K562 (cell line): ENCODE measurements at regions not wholly inside any gene's neighbourhood (a gene's known extent, or its start where the extent isn't known, plus 50 kb on each side); places are given as distances from the start of the nearest gene placed in this dataset.

Experiments
- ATAC-seq: fragments of 200-7000 bp; cut with Tn5 transposase; 3 replicates; pipeline ENCODE4 v1.9.1; 2020; ENCODE audit warnings: moderate library complexity
- BruUV-seq: library from RNA; stranded (reverse); fragments of 400-500 nt; replicated peaks from 2 replicates; lab custom pipeline; 2021; lab: Mats Ljungman, UMichigan
- CTCF ChIA-PET: fragments of 300-600 bp; formaldehyde crosslinking; extraction: SDS; loops from one replicate; lab custom pipeline; 2021; ENCODE audit warnings: low intra/inter-chr PET ratio; lab: Yijun Ruan, JAX
- POLR2A ChIA-PET: fragments of 300-600, 350-650 bp; sonication (Branson Sonifier 250); formaldehyde crosslinking; extraction: SDS; loops from one replicate; lab custom pipeline; 2021; ENCODE audit warnings: antibody characterized with exemption, inconsistent platforms; lab: Yijun Ruan, JAX
- DNase-seq, 4 experiments: peaks; one replicate each; pipeline versions ENCODE4 v3.0.0 to v3.0.0-alpha.2; 2011 to 2018; ENCODE audit warnings: low spot score in 3 of 4, mixed read lengths in 3 of 4; ENCODE audit errors: extremely low read depth in 1 of 4
- FAIRE-seq: peaks from 2 replicates; lab custom pipeline; 2011; peaks lifted over from hg19 to GRCh38; lab: Jason Lieb, UNC
- H2AFZ ChIP-seq: 2 replicates; pipeline ENCODE4 v1.6.0; 2011; ENCODE audit warnings: low read depth, low read length, control low read depth, inconsistent platforms
- H3K27ac ChIP-seq: fragments of 200-600 bp; 3 replicates; pipeline ENCODE4 v1.8.0; 2011; ENCODE audit warnings: low read depth, mild to moderate bottlenecking, control low read depth, inconsistent platforms, low read length, moderate library complexity, mixed read lengths; ENCODE audit errors: extremely low read depth
- H3K27me3 ChIP-seq, 2 experiments: fragments of 300-600 bp in 1 of 2; 2 replicates in 1 of 2; 3 replicates in 1 of 2; pipeline versions ENCODE4 v1.6.0 to v1.8.0; 2011; ENCODE audit warnings: inconsistent platforms in 2 of 2, low read length in 2 of 2, mild to moderate bottlenecking in 1 of 2, mixed read lengths in 1 of 2, moderate library complexity in 1 of 2; ENCODE audit not compliant: control insufficient read depth in 2 of 2, insufficient read depth in 2 of 2
- H3K36me3 ChIP-seq: fragments of 300-600 bp; 3 replicates; pipeline ENCODE4 v1.8.0; 2011; ENCODE audit warnings: mild to moderate bottlenecking, low read length, inconsistent platforms; ENCODE audit not compliant: control insufficient read depth, insufficient read depth
- H3K4me1 ChIP-seq, 2 experiments: fragments of 200-600 bp in 1 of 2; replicated peaks in 1 of 2; 2 replicates in 1 of 2; 3 replicates in 1 of 2; pipeline versions ENCODE4 v1.5.1 to v1.8.0; 2011; ENCODE audit warnings: inconsistent platforms in 2 of 2, low read length in 2 of 2, mild to moderate bottlenecking in 1 of 2, mixed read lengths in 1 of 2, moderate library complexity in 1 of 2; ENCODE audit not compliant: control insufficient read depth in 2 of 2, insufficient read depth in 2 of 2
- H3K4me2 ChIP-seq: 2 replicates; pipeline ENCODE4 v1.6.1; 2011; ENCODE audit warnings: low read length, control low read depth, inconsistent platforms, mixed read lengths; ENCODE audit not compliant: insufficient read depth
- H3K4me3 ChIP-seq: fragments of 200-600 bp; sonication (generic), shearing (Covaris generic); 2 replicates; pipeline ENCODE4 v1.5.1; 2016; ENCODE audit warnings: control low read depth, inconsistent platforms
- H3K79me2 ChIP-seq: fragments of 200-600 bp; 3 replicates; pipeline ENCODE4 v1.8.0; 2011; ENCODE audit warnings: low read length, inconsistent platforms; ENCODE audit not compliant: control insufficient read depth, insufficient read depth
- H3K9ac ChIP-seq, 2 experiments: 2 replicates each; pipeline versions ENCODE4 v1.6.0 to v1.6.1; 2011; ENCODE audit warnings: low read depth in 2 of 2, low read length in 2 of 2, control low read depth in 1 of 2, inconsistent platforms in 1 of 2, mild to moderate bottlenecking in 1 of 2, mixed read lengths in 1 of 2; ENCODE audit not compliant: insufficient read depth in 1 of 2
- H3K9me1 ChIP-seq: one replicate; pipeline ENCODE4 v1.6.0; 2011; ENCODE audit warnings: inconsistent platforms, mild to moderate bottlenecking, low read length, moderate library complexity; ENCODE audit not compliant: control insufficient read depth, insufficient read depth
- H3K9me3 ChIP-seq: replicated peaks from 2 replicates; pipeline ENCODE4 v1.5.1; 2011; ENCODE audit warnings: low read depth, low read length, inconsistent platforms; ENCODE audit not compliant: control insufficient read depth, insufficient read depth
- H4K20me1 ChIP-seq: replicated peaks from 2 replicates; pipeline ENCODE4 v1.6.1; 2011; ENCODE audit warnings: low read length, inconsistent platforms, mixed read lengths; ENCODE audit not compliant: control insufficient read depth, insufficient read depth
- ILK ChIP-seq: fragments of 450-650 bp; IDR thresholded peaks from 2 replicates; pipeline ENCODE4 v1.6.1; 2016; ENCODE audit warnings: missing genetic modification characterization, low read depth, mild to moderate bottlenecking, missing compliant biosample characterization, moderate library complexity, borderline replicate concordance
- PHF21A ChIP-seq: fragments of 450-650 bp; IDR thresholded peaks from 2 replicates; pipeline ENCODE4 v1.6.1; 2017; ENCODE audit warnings: low read depth, borderline replicate concordance
- ZNF143 ChIP-seq: sonication (generic); formaldehyde crosslinking; IDR thresholded peaks from 2 replicates; pipeline ENCODE4 v1.9.0; 2022; ENCODE audit warnings: mild to moderate bottlenecking, missing genetic modification reagents
- ZNF184 ChIP-seq: sonication (generic); formaldehyde crosslinking; IDR thresholded peaks from 2 replicates; pipeline ENCODE4 v1.5.0; 2020; ENCODE audit warnings: missing genetic modification reagents
- ZNF668 ChIP-seq: fragments of 250-450 bp; sonication (Bioruptor Pico); IDR thresholded peaks from 2 replicates; pipeline ENCODE4 v1.8.0; 2022; ENCODE audit warnings: mild to moderate bottlenecking, inconsistent platforms
- WGBS: fragments of 100-300 bp; shearing (Covaris generic); methylation state at CpG from one replicate; pipeline ENCODE4 v1.1.6; 2016; ENCODE audit warnings: low coverage, mixed read lengths; ENCODE audit not compliant: insufficient coverage; ENCODE audit errors: missing lambda C conversion rate; 5-methylcytosine and 5-hydroxymethylcytosine counted together
- in situ Hi-C: fragments of 300-500 bp; cut with MboI; formaldehyde crosslinking; loops from 4 replicates; pipeline ENCODE4 v1.15.0; 2018; ENCODE audit warnings: inconsistent platforms, mixed read lengths
- intact Hi-C: fragments of 100-400 bp; cut with micrococcal nuclease; formaldehyde crosslinking; loops from 2 replicates; pipeline ENCODE4 v1.14.2; 2022
- TF ChIP-seq, protein P1 (sequence below), 2 experiments: fragments of 250-450 bp in 1 of 2; fragments of 450-650 bp in 1 of 2; sonication (Bioruptor Pico) in 1 of 2; IDR thresholded peaks; 2 replicates each; pipeline versions ENCODE4 v1.6.1 to v1.8.0; 2016 to 2021; ENCODE audit warnings: mild to moderate bottlenecking in 2 of 2, moderate library complexity in 2 of 2, missing compliant biosample characterization in 1 of 2, missing genetic modification characterization in 1 of 2
- TF ChIP-seq, protein P2 (sequence below): fragments of 450-650 bp; formaldehyde crosslinking; IDR thresholded peaks from 2 replicates; pipeline ENCODE4 v1.4.0; 2020; ENCODE audit warnings: mild to moderate bottlenecking, moderate library complexity
- TF ChIP-seq, protein P3 (sequence below): sonication (generic); formaldehyde crosslinking; IDR thresholded peaks from 2 replicates; pipeline ENCODE4 v1.8.0; 2022; ENCODE audit warnings: mild to moderate bottlenecking, missing genetic modification reagents
- TF ChIP-seq, protein P4 (sequence below): sonication (generic); formaldehyde crosslinking; IDR thresholded peaks from 2 replicates; pipeline ENCODE4 v1.5.0; 2020; ENCODE audit warnings: missing genetic modification reagents
- TF ChIP-seq, protein P5 (sequence below): fragments of 250-450 bp; sonication (Bioruptor Pico); IDR thresholded peaks from 2 replicates; pipeline ENCODE4 v1.4.0; 2020; ENCODE audit warnings: mild to moderate bottlenecking, moderate library complexity

DNA sequence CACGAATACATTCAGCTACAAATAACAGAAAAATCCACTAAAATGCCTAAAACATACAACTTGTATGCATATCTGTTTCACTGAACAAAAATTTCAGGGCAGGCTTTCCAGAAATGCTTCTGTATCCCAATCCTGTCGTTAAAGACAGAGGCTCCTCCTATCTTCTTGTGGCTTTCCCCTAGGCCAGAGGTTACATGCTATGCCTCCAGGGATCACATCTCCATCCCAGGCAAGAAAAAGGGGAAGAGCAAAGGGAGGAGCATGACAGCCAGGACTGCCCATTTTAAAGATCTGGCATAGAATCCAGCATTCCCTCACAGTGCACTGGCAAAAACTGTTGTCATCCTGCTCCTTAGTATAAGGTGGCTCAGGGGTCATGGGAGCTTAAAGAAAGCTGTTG is 268.7 kb upstream of the SETBP1 start:
- WGBS, result 0% methylated on average over 1 of the region's 2 CpGs

More for the DNA sequence above, 268.7 kb upstream of the SETBP1 start:
- FAIRE-seq (no peak), ATAC-seq (no peak), DNase-seq (no peak)
- TF ChIP-seq, protein P1, sequence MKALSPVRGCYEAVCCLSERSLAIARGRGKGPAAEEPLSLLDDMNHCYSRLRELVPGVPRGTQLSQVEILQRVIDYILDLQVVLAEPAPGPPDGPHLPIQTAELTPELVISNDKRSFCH (CRISPR knock-in tag; IDR thresholded peaks at IDR 0.05), result no peak
- TF ChIP-seq, protein P1 (tag; IDR thresholded peaks at IDR 0.05), result no peak
- no peak for TF ChIP-seq ZNF143 (CRISPR knock-in tag)
- TF ChIP-seq, protein P2, sequence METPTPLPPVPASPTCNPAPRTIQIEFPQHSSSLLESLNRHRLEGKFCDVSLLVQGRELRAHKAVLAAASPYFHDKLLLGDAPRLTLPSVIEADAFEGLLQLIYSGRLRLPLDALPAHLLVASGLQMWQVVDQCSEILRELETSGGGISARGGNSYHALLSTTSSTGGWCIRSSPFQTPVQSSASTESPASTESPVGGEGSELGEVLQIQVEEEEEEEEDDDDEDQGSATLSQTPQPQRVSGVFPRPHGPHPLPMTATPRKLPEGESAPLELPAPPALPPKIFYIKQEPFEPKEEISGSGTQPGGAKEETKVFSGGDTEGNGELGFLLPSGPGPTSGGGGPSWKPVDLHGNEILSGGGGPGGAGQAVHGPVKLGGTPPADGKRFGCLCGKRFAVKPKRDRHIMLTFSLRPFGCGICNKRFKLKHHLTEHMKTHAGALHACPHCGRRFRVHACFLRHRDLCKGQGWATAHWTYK (CRISPR knock-in tag), result no peak
- TF ChIP-seq, protein P3, sequence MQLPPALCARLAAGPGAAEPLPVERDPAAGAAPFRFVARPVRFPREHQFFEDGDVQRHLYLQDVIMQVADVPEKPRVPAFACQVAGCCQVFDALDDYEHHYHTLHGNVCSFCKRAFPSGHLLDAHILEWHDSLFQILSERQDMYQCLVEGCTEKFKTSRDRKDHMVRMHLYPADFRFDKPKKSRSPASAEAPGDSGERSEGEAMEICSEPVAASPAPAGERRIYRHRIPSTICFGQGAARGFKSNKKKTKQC, result no peak
- no peak for TF ChIP-seq ZNF184 (CRISPR knock-in tag)
- TF ChIP-seq ZNF668 (CRISPR knock-in tag), result no peak
- TF ChIP-seq, protein P4, sequence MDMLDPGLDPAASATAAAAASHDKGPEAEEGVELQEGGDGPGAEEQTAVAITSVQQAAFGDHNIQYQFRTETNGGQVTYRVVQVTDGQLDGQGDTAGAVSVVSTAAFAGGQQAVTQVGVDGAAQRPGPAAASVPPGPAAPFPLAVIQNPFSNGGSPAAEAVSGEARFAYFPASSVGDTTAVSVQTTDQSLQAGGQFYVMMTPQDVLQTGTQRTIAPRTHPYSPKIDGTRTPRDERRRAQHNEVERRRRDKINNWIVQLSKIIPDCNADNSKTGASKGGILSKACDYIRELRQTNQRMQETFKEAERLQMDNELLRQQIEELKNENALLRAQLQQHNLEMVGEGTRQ, result no peak
- no peak for TF ChIP-seq ILK (tag)
- TF ChIP-seq, protein P5, sequence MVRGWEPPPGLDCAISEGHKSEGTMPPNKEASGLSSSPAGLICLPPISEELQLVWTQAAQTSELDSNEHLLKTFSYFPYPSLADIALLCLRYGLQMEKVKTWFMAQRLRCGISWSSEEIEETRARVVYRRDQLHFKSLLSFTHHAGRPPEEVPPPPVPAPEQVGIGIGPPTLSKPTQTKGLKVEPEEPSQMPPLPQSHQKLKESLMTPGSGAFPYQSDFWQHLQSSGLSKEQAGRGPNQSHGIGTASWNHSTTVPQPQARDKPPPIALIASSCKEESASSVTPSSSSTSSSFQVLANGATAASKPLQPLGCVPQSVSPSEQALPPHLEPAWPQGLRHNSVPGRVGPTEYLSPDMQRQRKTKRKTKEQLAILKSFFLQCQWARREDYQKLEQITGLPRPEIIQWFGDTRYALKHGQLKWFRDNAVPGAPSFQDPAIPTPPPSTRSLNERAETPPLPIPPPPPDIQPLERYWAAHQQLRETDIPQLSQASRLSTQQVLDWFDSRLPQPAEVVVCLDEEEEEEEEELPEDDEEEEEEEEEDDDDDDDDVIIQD (CRISPR knock-in tag), result no peak
- TF ChIP-seq PHF21A, result no peak
- Histone ChIP-seq H3K27ac (no peak overlapping the region), H3K4me2 (no peak overlapping the region), H3K9me1 (no peaks in the 10 kb centered on the region), H3K27me3 (no peaks in the 10 kb centered on the region), H2AFZ (no peak overlapping the region), H3K79me2 (no peaks in the 10 kb centered on the region), H3K9me3 (no peaks in the 10 kb centered on the region), H4K20me1 (no peaks in the 10 kb centered on the region), H3K36me3 (no peaks in the 10 kb centered on the region), H3K9ac (no peak overlapping the region), H3K4me1 (no peaks in the 10 kb centered on the region), H3K4me3 (no peak overlapping the region)
- ChIA-PET CTCF (no interaction called here), POLR2A (no interaction called here)
- intact Hi-C loops (no loop called here), in situ Hi-C loops (no loop called here)
- no TSS peak for BruUV-seq
